Umbilical cord (tissue), 1 donor: ENCODE measurements at regions not wholly inside any gene's neighbourhood (a gene's known extent, or its start where the extent isn't known, plus 50 kb on each side); places are given as distances from the start of the nearest gene placed in this dataset.
A peak's percentile ranks its signal among the peaks of the same experiment; 100 is the strongest.

Source experiments
- DNase-seq: peaks from one replicate; pipeline ENCODE4 v3.0.0-alpha.2; 2015; ENCODE audit warnings: low spot score

- peak; percentile 82 for DNase-seq
Measured at GRCh38 chr6:156564127-156564806, 212.9 kb upstream of the ARID1B start.

- peak; percentile 82 for DNase-seq
Measured at GRCh38 chr6:156563714-156564113, 213.5 kb upstream of the ARID1B start.

- no peak for DNase-seq
Measured at GRCh38 chr6:156562636-156563035, 214.5 kb upstream of the ARID1B start.

GRCh38 chr6:156562019-156562418 is 215.2 kb upstream of the ARID1B start:
- DNase-seq: no peak

- no peak for DNase-seq
Measured at GRCh38 chr6:156560476-156560875, 216.7 kb upstream of the ARID1B start.

GRCh38 chr6:156559162-156559690 is 218.0 kb upstream of the ARID1B start:
- no peak for DNase-seq

GRCh38 chr6:156557911-156558259 is 219.3 kb upstream of the ARID1B start:
- no peak for DNase-seq

- DNase-seq: peak; percentile 6
Measured at GRCh38 chr6:156557251-156557910, 219.8 kb upstream of the ARID1B start.

GRCh38 chr6:156556811-156557210 is 220.4 kb upstream of the ARID1B start:
- no peak for DNase-seq

GRCh38 chr6:156555116-156555515 is 222.1 kb upstream of the ARID1B start:
- DNase-seq: no peak

GRCh38 chr6:156554160-156554559 is 223.0 kb upstream of the ARID1B start:
- DNase-seq: peak; percentile 4

GRCh38 chr6:156552849-156553248 is 224.3 kb upstream of the ARID1B start:
- DNase-seq: no peak

- no peak for DNase-seq
Measured at GRCh38 chr6:156550949-156551348, 226.2 kb upstream of the ARID1B start.

GRCh38 chr6:156545931-156546330 is 231.2 kb upstream of the ARID1B start:
- DNase-seq: no peak

- no peak for DNase-seq
Measured at GRCh38 chr6:156545021-156545420, 232.2 kb upstream of the ARID1B start.

GRCh38 chr6:156544046-156544445 is 233.1 kb upstream of the ARID1B start:
- no peak for DNase-seq

- no peak for DNase-seq
Measured at GRCh38 chr6:156543431-156543830, 233.7 kb upstream of the ARID1B start.

GRCh38 chr6:156538875-156539660 is 238.1 kb upstream of the ARID1B start:
- DNase-seq: no peak

GRCh38 chr6:156534594-156534993 is 242.6 kb upstream of the ARID1B start:
- DNase-seq: no peak

GRCh38 chr6:156533872-156534524 is 243.2 kb upstream of the ARID1B start:
- DNase-seq: no peak

GRCh38 chr6:156526081-156526480 is 251.1 kb upstream of the ARID1B start:
- DNase-seq: no peak

- DNase-seq: no peak
Measured at GRCh38 chr6:156525541-156525940, 251.6 kb upstream of the ARID1B start.
